WI38 (cell line): ENCODE measurements at regions not wholly inside any gene's neighbourhood (a gene's known extent, or its start where the extent isn't known, plus 50 kb on each side); places are given as distances from the start of the nearest gene placed in this dataset.

ENCODE experiments used
- H3K4me3 ChIP-seq: 2 replicates; pipeline ENCODE4 v1.5.1; 2011; ENCODE audit warnings: low read depth, mild to moderate bottlenecking, control low read depth, low read length
- TF ChIP-seq, protein P1 (sequence below): IDR thresholded peaks from 2 replicates; pipeline ENCODE4 v1.5.1; 2012; ENCODE audit warnings: low read depth, mild to moderate bottlenecking, control low read depth, low read length

DNA sequence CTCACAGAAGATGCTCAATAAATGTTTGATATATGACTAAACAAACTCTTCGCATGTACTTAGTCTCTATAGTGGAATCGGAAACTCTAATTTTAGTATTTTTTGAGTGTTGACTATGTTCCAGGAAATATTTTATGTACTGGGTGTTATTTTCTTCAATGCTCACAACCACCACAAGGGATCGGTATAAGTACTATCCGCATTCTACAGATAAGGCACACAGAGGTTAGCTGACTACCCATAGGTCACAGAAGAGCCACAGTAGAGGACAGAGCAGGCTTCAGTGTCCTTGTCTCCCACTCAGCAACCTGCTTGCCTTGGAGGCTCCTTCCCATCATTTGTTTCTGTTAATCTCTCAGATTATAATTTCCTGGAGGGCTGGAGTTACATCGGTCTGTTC lies 451.3 kb downstream of the OMA1 start:
- TF ChIP-seq, protein P1, sequence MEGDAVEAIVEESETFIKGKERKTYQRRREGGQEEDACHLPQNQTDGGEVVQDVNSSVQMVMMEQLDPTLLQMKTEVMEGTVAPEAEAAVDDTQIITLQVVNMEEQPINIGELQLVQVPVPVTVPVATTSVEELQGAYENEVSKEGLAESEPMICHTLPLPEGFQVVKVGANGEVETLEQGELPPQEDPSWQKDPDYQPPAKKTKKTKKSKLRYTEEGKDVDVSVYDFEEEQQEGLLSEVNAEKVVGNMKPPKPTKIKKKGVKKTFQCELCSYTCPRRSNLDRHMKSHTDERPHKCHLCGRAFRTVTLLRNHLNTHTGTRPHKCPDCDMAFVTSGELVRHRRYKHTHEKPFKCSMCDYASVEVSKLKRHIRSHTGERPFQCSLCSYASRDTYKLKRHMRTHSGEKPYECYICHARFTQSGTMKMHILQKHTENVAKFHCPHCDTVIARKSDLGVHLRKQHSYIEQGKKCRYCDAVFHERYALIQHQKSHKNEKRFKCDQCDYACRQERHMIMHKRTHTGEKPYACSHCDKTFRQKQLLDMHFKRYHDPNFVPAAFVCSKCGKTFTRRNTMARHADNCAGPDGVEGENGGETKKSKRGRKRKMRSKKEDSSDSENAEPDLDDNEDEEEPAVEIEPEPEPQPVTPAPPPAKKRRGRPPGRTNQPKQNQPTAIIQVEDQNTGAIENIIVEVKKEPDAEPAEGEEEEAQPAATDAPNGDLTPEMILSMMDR: no peak
- H3K4me3 ChIP-seq: no peak overlapping the region

DNA sequence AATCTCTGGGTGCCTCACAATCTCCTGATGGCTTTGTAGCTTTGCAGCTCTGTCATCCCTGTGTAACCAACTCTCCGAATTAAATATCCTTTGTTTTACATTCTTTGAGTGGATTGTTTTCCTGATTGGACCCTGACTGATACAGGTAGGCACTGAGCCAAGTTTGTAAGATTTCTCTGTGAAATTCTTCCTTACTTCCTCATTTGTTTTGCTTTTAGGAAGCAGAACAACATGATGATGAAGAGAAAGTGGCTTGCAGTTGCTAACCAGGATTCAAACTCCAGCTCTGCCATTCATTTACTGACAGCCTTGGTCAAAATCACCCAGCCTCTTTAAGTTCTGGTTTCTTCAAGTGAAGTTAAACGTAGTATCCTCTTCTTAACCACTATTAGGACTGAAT lies 452.3 kb downstream of the OMA1 start:
- TF ChIP-seq, protein P1: no peak
- H3K4me3 ChIP-seq: no peak overlapping the region

DNA sequence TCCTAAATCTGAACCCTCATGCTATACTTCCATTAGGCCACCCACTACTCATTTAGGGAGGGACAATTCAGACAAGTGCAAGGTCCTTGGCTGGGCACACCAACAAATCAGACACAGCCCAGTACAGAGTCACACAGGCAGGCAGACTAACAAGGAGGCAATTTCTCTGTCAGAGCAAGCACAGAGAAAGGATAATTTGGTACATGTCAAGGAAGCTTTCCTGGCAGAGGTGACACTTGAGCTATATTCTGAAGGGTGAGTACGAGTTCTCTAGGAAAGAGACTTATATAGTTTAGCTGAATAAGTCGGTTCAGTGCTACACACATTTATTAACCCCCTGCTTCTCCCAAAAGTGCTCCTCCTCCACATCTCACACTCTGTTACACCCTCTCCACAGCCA lies 455.9 kb downstream of the OMA1 start:
- H3K4me3 ChIP-seq: no peak overlapping the region
- TF ChIP-seq, protein P1: no peak

DNA sequence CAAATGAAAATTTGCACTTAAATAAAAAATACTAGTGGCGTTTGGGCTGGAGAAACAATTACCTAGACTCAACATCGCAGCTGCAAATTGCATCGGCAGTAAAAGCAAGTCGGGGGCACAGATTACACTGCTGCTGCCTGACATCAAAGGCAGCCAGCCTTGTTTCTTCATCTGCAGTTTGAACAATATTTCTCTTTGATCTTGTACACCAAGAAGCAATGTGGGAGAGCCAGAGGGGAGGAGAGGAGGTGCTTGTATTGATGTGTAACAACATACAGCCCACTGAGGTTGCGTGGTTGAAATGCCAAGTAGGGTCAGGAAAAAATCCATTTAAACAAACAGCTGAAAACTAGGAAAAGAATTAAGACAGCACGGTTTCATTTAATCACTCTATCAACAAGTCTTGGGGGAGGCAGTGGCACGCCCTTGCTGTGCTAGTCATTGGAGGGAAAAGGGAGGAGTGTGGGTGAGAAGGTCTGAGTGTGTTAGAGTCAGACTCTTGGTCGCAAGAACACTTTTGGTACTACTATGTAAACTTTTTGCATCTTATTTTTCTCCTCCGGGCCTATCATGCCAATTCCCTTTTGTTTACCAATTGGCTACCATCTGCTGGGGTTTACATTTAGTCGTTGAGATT lies 456.5 kb downstream of the OMA1 start:
- TF ChIP-seq, protein P1: no peak
- no peak overlapping the region for H3K4me3 ChIP-seq

DNA sequence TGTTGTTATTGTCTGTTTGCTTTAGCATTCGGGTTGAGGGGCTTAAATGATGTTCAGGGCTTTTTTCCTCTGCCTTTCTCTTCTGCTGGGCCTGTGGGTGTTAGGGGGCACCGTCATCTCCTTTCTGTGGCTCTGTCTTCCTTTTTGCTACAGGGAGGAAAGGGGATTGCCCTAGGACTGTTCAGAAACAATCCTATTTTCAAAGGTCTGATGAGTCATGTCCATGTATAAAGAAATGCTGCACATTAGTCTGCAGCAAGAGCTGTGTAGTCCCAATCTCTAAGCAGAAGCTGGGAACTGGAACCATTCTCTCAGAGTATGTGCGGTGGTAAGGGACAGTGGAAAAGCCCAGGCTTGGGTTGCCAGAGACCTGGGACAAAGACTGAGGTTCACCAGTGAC lies 462.3 kb downstream of the OMA1 start:
- TF ChIP-seq, protein P1: no peak
- no peak overlapping the region for H3K4me3 ChIP-seq

DNA sequence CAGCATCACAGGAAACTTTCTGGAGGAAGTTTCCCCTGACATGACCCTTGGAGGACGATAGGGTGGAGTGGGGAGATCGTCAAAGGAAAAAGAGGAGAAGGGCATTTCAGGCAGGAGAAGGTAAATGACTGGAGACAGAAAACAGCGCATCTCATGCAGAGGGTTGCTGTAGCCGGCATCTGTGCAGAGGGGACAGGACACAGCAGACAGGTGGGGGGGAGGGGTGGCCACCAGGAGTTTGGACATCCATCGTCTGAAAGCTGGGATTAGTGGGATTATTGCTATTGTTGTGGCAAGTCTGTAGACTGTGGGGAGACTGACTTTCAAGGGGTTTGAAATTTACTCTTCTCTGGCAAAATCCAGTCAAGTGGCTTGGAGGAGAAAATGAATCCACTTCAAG lies 463.9 kb downstream of the OMA1 start:
- no peak overlapping the region for H3K4me3 ChIP-seq
- TF ChIP-seq, protein P1: no peak

DNA sequence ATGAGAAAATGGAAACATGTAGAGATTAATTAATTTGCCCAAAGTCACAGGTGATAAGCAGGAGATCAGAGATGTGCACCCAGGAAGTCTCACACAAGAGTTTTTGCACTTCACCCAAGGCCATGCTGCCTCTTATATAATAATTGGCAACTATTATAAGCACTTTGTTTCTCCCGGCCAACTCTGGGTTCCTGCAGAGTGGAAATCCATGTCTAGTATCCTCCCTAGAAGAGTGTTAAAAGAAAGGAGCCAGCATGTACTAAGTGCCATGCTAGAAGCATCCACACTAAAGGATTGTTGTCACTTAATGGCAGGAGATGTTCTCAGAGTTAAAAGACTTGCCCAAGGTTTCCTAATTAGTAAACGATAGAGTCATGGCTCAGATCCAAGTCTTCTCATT lies 470.3 kb downstream of the OMA1 start:
- TF ChIP-seq, protein P1: no peak
- no peak overlapping the region for H3K4me3 ChIP-seq
